Body of pancreas (tissue), 4 donors: ENCODE measurements at regions not wholly inside any gene's neighbourhood (a gene's known extent, or its start where the extent isn't known, plus 50 kb on each side); places are given as distances from the start of the nearest gene placed in this dataset.

ENCODE experiments used
- POLR2A ChIP-seq, 3 donors: fragments of 450-650 bp; IDR thresholded peaks; one replicate each; pipeline ENCODE4 v1.6.1; 2016; ENCODE audit warnings: antibody characterized with exemption in 3 of 3, mild to moderate bottlenecking in 2 of 3
- TF ChIP-seq, protein P1 (sequence below), 7 experiments: fragments of 450-650 bp in 4 of 7; fragments of 200-600 bp in 3 of 7; sonication (generic) in 3 of 7; IDR thresholded peaks; one replicate each; pipeline ENCODE4 v1.5.1; 2016 to 2019; ENCODE audit warnings: antibody characterized with exemption in 7 of 7

DNA sequence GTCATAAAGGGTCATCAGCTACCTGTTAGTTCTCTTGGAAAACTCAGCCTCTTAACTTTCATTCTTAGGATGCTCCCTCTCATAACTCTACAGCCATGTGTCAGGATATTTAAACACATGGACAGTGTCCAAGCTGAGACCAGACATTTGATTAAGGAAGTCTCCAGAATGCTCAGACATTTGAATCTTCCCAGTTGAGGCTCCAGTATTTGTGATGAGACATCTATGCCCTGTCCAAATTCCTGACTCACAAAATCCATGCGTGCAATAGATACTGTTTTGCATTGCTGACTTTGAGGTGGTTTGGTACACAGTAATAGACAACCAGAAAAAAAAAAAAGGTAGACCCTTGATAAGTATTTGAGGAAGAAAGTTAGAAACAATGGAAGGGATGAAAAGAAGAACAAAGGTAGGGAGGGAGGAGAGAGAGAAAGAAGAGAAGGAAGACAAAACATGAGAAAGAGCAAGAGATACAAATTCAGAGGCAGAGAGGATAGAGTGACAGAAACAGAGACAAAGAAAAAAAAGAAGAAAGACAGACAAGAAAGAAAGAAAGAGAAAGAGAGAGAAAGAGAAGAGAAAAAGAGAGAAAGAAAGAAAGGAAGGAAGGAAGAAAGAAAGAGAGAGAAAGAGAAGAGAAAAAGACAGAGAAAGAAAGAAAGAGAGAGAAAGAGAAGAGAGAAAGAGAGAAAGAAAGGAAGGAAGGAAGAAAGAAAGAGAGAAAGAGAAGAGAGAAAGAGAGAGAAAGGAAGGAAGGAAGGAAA lies 275.5 kb upstream of the PRMT6 start:
- no peak for TF ChIP-seq POLR2A (IDR thresholded peaks at IDR 0.05)
- TF ChIP-seq, protein P1, sequence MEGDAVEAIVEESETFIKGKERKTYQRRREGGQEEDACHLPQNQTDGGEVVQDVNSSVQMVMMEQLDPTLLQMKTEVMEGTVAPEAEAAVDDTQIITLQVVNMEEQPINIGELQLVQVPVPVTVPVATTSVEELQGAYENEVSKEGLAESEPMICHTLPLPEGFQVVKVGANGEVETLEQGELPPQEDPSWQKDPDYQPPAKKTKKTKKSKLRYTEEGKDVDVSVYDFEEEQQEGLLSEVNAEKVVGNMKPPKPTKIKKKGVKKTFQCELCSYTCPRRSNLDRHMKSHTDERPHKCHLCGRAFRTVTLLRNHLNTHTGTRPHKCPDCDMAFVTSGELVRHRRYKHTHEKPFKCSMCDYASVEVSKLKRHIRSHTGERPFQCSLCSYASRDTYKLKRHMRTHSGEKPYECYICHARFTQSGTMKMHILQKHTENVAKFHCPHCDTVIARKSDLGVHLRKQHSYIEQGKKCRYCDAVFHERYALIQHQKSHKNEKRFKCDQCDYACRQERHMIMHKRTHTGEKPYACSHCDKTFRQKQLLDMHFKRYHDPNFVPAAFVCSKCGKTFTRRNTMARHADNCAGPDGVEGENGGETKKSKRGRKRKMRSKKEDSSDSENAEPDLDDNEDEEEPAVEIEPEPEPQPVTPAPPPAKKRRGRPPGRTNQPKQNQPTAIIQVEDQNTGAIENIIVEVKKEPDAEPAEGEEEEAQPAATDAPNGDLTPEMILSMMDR (IDR thresholded peaks at IDR 0.05), result no peak
